ENCODE measurements at regions not wholly inside any gene's neighbourhood (a gene's known extent, or its start where the extent isn't known, plus 50 kb on each side); places are given as distances from the start of the nearest gene placed in this dataset.

DNA sequence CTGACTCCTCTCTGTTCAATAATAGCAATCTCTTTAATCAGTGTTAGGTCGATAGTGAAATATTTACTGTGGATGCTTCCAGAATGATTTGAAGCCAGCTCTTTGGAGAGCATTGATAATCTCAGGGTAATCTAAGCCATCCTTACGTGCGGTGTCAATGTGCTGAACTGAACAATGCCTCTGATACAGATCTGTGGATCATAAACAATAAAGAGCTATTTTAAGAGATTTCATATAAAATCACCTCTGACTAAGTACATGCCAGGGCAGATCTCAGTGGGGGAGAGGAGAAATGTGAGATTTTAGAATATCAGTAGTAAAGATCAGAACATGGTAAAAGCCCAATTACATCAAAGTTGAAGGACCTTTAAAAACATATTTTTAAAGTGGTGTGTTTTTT, 319.3 kb upstream of the GBE1 start:
- peak; percentile 14 for DNase-seq

DNA sequence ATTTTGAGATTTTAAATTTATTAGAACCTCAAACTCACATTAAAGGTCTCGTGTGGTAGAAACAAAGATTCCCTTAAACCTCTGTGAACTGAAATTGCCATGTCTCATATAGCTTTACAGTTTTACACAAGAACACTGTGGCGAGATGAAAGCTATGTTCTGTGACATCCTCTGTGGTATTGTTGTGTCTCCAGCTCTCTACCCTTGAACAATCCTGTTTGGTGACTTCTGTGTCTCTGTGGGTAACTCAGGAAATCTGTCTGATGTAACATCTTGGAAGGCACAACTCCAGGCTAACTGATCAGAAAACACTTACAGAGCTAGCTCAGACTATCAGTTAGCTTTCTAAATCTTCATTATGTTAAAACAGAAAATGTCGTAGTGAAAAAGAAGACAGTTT, 318.8 kb upstream of the GBE1 start:
- DNase-seq: peak; percentile 73

DNA sequence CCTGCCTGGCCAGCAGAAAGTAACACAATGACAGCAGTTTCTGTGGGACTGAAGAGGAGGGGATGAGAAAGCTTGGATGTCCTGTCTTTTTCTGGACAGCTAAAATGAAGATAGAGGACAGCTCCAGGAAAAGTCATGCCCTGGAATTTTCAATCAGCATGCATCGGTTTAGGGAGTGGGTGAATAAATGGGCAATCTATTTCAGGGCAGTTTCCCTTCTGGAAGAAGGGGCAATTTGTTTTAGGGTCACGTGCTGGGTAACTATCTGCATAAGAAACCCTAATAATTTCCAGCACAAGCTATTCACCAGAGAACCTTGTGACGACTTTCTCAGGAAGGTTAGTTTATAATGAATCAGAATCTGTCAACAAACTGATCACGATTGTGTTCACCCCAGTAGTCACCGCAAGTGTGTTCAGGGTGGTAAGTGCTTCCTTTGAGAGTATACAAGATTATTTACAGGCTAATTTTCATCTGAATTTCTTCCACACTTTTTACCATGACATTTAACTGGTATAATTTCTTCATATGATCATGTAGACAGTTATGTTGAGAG, 318.0 kb upstream of the GBE1 start:
- DNase-seq: no peak

DNA sequence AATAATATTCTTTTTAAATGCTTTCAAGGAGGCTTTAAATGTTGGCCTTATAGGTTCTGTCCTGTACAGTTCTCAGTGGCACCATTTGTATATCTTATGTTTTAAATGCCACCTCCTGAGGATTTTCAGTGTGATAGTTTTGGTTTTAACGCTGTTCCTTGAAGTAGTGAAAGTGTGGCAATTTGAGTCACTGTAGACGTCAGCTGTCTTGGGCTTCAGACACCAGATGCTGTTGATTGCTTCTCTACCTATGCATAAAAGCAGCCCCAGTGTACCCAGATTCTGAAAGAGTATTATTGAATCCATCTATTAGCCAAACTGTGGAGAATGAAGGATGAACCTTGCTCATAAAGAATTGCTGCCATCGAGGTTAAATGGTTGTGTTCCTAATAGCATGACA, 316.8 kb upstream of the GBE1 start:
- no peak for DNase-seq

DNA sequence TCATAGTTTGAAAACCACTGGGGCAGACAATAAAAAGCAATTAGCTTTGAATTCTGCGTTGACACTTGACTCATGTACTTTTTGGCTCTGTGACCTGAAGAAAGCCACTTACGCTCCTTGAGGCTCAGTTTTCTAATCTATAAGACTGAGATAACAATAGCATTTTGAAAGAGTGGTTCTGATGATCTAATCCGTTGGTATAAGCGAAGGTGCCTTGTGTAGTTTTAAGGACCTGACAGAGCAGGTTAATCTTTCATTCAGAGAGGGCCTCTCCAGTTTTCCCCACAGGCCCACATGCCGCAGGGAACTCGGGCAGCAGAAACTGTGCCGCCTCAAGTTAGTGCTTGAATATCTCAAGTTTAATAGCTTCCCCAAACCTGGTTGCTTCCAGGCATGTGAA, 306.0 kb upstream of the GBE1 start:
- DNase-seq: no peak

DNA sequence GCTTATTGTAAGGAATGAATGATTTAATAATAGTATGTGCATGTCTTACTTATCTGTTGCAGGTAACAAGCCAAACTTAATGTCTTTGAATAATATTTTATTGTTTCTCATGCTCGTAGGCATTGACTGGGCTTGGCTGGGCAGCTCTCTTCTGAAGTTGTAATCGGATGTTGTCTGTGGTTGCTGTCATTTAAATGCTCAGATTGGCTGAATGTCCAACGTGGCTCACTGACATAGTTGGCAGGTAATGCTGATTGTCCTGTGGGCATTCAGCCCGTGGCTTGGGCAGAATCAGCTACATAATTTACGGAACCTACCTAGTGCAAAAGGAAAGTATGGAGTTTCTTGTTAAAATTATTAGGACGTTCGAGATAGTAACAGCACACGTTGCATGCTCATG, 297.4 kb upstream of the GBE1 start:
- no peak for DNase-seq

DNA sequence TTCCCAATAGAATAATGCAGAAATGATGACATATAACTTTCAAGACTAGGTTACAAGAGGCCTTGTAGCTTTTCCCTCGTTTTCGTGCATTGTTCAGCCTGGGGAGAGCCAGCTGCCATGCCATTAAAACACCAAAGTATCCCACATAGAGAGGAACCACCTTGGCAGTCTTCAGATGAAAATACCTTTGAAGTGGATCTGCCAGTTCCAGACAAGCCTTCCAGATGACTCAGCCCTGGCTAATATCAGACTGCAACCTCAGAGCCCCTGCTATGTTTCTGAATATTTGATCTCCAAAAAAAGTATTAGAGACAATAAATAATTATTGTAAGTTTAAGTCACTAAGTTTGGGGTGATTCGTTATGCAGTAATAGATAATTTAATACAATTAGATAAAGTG, 294.3 kb upstream of the GBE1 start:
- DNase-seq: peak; percentile 4

DNA sequence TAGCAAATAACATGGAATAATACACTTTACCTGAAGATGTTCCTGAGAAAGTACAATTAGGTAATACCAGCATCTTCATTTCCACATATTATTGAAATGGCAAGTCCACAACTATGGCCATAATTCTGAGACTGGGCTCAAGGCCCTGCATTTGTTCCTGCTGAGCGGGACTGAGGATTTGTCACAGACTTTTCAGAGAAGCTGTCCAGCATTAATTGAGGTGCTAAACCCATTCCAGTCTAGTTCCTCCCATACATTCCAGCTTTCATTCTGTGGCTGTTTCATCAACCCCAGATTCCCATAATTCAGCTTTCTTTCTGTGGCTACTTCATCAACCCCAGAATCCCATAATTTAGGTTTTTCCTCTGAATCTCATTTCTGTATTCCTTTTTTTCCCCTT, 293.4 kb upstream of the GBE1 start:
- DNase-seq: peak; percentile 6

DNA sequence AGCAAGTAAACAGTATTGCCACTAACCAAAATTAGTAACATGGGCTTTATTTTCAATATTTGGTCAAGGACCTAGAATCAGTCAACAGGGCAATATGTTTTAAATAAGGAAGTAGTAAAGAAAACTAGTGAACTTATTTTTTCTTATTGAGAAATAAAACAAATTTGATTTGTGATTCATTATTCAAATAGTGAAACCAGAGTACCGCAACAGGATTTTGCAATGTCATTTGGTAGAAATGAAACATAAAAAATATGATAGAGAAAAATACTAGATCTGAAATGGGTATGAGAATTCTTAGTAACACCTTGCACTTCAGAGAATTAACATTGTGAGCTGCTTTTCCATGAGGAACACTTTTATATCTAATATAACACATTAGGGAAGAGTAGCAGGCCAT, 291.8 kb upstream of the GBE1 start:
- DNase-seq: no peak

DNA sequence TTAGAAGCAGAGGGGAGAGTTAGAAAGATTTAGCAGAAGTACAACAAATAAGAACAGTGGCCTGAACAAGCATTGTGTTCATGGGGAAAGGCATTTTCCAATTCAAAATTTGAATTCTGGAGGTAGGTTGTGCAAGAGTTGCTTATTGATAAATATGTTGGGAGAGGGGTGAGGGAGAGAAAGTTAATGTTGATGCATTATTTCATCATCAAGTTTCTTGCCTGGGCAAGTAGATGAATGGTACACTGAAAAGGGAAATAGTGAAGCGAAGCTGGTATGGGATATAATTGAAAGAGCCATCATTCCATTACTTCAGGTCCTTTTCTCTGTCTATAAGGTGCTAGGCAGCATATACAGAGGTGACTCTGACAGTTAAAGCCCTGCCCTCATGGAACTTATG, 288.9 kb upstream of the GBE1 start:
- no peak for DNase-seq

DNA sequence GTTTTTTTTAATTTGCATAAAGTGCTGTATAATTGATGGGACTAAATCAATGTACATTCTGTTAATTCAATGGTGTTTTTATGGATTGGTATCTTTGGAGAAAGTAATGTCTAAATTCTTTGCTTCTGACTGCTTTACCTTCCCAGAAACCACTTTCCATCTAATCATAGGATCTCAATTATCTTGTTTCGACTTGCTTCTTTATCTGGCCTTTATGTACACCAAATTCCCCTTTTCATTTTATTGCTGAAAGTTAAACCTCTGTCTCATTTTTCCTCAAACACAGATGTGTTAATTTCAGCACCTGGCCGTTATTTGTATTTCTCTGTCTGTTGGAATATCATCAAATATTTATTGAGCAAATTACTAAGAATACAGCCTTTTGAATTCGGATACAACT, 287.3 kb upstream of the GBE1 start:
- DNase-seq: no peak

DNA sequence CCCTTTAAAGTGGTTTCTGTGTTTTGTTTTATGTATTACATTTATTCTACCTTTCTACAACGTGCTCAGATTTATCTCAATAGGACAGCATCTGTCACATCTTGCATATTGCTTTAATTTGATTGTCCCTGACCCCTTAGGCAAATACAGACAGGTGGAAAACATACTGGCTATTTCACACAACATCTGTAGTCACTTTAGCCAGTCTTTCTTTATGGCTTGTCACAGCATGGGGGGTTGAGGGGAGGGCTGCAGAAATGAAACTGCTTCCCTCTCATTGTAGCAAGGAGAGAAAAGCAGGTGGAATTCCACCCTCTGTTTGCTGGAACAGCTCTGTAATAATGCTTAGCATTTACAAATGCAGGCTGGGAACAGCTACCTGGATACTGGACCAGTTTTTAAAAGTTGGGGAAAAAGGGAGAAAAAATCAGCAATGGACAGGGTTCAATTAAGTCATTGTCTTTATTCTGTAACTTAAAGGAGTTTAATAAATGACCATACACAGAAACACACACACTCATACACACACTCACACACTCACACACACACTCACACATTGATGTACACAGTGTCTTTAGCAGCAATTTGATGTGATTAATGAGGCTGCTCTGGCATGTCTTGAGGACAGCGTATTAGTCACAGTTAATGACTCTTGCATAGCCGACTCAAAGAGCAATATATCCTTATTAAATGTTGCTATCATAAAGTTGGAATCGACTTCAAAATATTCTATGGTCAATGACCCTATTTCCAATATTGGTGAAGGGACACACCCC, 283.7 kb upstream of the GBE1 start:
- DNase-seq: peak; percentile 4

DNA sequence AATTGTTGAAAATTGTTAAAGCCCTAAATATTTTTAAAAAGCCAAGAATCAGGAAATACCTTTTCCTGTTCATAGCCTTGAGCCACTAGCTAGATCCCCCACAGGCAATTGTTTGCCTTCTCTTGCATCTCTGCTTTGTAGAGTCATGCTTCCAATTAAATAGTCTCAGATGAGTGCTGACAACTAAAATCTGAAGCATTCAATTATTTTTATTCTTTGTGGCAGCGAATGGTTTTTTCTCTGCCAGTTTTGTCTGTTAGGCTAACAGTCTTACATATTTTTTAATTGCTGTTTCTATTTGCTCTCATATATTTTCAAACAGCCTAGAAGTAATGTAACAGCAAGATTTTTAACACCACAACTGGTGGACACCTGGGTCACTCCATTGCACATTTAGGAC, 277.1 kb upstream of the GBE1 start:
- peak; percentile 41 for DNase-seq

DNA sequence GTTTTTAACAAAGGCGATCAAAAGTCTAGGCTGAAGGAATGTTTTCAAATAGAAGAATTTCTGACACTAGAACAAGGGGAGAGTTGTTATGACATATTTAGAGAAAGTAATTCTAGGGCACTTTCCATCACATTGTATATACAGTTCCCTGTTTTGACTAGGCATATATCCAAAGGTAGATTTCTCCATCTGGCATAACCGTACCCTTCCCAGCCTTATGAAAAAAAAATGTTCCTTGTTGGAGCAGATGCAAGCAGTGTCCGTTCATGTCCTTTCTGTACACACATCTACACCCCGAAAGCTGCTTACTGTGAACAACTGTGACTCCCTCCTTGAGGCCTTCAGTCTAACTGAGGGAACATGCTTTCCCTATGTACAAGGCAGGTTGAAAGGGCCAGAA, 271.7 kb upstream of the GBE1 start:
- no peak for DNase-seq

DNA sequence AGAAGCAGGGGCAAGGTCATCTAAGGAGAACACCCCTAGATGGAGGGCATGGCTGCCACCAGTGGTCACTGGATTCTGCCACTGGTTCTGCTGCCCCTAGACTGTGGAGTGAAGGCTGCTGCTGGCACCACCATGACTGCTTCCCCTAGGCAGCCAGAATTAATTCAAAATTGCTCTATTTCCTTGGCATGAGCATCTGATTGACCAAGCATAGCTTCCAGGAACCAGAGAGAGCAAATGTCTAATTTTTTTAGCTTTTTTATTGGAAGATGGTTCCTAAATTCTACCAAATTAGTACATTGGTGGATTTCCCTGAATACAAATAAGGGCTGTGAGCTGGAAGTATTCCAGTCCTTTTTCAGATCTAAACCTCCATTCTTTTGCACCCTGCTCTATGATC, 270.2 kb upstream of the GBE1 start:
- DNase-seq: no peak

DNA sequence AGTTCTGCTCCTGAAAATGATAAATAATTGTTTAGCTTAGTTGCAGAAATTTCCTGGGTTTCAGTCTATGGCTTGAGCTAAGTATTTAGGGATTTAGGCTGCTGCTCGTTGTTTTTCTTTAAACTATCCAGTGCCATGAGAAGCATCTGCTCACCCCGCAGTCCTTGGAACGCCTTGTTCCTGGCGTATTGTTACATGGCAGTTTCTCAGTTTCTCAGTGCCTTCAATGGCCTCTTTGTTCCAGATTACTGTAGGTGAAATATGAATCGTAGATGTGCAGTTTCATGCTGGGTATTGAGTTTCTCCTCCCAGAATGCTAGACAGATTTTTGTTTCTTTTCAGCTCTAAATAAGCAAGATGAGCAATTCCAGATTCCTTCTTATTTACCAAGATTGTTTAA, 269.5 kb upstream of the GBE1 start:
- no peak for DNase-seq

DNA sequence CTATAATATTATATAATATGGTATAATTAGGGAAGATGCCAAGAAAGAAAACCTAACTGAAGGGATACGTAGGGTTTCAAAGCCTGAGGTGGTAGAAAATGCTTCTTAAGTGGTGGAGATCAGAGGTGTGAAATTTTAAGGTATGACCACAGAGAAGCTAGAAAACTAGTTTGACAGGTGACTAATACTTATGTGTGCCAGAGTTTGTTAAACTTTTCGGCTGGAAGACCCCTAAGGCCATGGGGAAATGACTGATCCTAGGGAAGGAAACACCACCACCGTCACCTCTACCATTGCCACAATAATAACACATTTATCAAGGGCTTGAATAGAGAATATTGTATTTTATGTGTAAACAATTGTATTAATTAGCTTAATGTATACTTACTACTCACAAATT, 261.4 kb upstream of the GBE1 start:
- DNase-seq: no peak

DNA sequence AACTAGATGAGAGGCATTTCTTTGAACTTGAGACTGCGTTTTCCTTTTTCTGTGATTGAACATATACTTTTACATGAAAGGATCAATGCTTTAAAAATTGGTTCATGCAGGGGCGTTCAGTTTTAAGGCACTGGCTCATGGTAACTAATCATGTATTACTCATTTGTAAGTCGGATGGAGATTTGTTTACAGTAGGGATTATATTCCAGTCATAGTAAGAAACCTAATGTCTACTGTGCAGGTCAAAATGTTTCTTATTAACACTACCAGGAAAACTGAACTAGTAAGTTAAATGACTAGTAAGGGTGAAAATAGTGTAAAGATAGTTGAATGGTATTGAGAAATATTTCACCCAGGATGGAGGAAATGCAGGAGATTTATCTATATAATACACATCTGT, 258.8 kb upstream of the GBE1 start:
- no peak for DNase-seq

DNA sequence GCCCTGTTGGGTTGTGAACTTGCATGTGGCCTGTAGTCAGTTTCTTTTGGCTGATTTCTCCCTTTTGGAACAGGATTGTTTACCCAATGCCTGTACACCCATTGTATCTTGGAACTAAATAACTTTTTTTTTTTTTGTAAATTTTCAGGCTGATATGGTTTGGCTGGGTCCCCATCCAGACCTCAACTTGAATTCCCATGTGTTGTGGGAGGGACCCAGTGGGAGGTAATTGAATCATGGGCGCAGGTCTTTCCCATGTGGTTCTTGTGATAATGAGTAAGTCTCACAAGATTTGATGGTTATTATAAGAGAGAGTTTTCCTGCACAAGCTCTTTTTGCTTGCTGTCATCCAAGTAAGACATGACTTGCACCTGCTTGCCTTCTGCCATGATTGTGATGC, 253.8 kb upstream of the GBE1 start:
- DNase-seq: no peak

DNA sequence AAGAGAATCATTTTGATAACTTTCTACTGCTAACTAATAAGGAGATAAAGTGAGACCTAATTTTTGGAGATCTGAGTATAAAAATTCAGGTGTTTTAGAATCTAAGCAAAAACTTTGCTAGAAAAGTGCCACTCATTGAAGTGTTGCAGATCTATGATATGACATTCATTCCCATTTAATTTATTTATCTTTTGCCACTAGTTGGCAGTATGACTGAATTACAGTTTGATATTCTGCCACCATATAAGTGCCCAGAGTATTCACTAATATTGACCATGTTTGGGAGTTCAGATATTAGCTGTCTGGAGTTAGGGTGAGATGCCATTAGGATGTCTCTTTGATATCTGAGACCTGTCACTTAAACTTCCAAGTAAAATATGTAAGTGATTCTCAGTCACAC, 251.3 kb upstream of the GBE1 start:
- no peak for DNase-seq

DNA sequence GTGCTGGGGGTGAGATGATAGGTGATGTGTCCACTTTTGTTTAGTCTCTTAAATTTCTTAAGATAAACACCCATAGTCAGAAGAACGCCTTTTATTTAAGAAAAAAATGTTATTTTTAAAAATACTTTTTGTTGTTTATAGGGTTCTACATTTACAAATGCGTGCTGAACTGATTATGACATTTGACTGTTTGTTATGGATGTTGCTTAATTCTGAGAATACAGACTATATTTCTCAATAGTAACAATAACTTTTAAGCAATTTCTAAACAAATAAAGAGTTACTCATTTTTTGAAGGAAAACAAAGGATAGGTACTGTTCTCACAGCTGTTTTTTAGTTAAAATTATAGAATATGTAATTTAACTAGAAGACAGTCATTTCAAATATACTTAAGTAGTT, 249.9 kb upstream of the GBE1 start:
- DNase-seq: no peak

DNA sequence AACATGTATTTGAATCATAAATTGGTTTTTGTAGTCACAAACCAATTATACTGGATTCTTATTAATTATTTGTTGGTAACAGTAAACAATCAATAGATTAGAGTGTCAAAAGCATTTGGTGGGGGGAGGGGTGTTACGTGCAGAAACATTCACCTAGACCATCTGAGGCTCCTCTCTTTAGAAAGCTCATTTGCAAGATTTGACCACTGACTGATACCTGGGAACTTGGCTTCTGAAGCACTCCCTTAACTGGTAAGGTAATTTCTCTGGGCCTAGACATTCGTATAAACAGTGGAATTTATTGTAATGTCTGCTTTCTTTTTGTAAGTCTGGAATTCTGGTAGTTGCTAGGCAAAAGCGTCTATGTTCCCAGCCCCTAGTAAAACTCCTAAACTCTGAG, 243.8 kb upstream of the GBE1 start:
- DNase-seq: no peak

DNA sequence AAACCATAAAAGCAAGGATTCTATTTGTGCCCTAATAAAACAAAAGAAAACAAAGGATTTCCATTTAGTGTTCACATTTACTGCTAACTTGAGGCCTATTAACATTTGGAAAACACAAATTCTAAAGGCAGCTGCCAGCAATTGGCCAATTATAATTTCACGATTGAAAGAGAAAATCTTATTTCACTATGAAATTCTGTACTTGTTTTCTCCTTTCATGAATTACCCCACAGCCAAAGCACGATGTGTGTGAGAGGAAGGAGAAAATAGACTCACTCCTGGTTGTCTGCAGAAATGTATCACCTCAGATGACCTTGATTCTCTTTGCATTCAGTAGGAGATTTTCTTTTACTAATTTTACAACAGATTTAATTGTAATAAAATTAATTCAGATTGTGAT, 242.8 kb upstream of the GBE1 start:
- no peak for DNase-seq

DNA sequence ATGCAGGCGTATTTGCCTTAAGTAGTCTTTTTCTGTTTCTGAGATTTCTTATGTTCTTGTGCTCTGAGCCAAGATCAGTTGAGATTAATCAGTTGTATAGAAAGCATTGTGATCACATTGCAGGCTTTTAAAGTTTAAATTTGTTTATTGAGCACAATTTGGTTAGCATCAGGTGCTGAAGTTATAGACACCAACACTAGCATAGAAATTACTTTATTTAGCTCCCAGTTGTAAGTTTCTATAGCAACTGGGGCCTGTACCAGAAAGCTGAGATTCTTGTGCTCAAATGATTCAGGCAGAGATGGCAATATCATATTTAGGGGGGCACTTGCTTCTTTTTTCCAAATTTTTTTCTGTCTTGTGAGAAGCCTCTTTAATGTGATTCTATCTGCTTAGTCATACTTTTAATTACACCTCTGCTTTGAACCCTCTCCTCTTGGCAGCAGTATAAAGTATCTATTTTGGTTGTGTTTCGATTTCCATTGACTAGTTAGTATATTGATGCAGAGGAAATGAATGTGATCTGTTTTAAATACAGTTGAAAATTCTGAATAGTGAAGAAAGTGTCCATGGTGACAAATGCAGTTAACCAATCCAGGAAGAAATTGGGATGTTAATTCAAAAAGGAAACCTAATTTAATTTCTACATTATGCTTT, 241.7 kb upstream of the GBE1 start:
- no peak for DNase-seq

DNA sequence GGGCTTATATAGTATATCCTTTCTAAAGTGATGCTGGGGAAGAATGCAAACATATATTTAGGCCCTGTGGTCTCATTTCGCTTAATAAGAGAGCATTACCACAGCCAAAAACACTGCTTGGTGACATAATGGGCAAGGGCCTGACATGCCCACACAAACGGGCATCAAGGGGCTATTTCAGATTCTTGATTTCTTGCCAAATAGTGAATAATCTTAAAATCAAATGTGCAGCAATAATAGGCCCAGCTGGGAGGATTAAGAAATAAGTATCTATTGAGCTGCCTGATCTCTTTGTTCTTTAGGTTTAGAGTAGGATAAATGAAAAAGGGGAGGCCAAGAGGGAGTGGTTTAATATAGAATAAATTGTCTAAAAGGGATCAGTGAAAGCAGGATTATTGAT, 241.0 kb upstream of the GBE1 start:
- DNase-seq: no peak

Data from fibroblast of skin of scalp (primary cell).